Hematopoietic multipotent progenitor cell treated with erythropoietin and hydrocortisone succinate and interleukin-3 and kit ligand, for 17 days (in vitro differentiated cells): ENCODE measurements at regions not wholly inside any gene's neighbourhood (a gene's known extent, or its start where the extent isn't known, plus 50 kb on each side); places are given as distances from the start of the nearest gene placed in this dataset.
"Not testable (repeated sequence)": the region's sequence is repeated elsewhere in the genome, so short reads cannot be mapped to it uniquely, and the experiment has no call there.

ENCODE experiments used
- DNase-seq: peaks from one replicate; pipeline ENCODE4 v3.0.0-alpha.2; 2015; ENCODE audit warnings: low spot score

GRCh38 chr2:192940767-192941166, 746.0 kb upstream of the TMEFF2 start:
- no peak for DNase-seq

GRCh38 chr2:192932376-192932775, 737.6 kb upstream of the TMEFF2 start:
- DNase-seq: no peak

DNA sequence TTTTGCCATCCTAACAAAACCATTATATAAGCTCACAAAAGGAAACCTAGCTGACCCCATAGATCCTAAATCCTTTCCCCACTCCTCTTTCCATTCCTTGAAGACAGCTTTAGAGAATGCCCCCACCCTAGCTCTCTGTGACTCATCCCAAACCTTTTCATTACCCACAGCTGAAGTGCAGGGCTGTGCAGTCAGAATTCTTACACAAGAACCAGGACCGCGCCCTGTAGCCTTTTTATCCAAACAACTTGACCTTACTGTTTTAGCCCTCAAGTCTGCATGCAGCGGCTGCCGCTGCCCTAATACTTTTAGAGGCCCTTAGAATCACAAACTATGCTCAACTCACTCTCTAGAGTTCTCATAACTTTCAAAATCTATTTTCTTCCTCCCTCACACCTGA, 726.9 kb upstream of the TMEFF2 start:
- DNase-seq: not testable (repeated sequence)

GRCh38 chr2:192901446-192901845, 706.7 kb upstream of the TMEFF2 start:
- no peak for DNase-seq

DNA sequence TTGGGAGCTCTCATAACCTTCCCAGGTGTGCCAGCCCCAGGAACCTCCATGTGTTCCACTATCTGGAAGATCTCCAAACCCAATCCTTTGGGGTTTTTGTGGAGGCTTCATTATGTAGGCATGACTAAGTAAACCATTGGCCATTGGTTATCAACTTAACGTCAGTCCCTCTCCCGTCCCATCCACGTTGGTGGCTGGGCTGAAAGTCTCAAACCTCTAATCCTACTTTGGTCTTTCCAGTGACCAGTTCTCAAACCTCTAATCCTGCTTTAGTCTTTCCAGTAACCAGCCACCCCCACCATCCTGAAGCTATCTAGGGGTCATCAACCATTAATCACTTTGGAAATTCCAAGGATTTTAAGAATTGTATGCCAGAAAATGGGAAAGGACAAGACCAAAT, 704.7 kb upstream of the TMEFF2 start:
- no peak for DNase-seq

DNA sequence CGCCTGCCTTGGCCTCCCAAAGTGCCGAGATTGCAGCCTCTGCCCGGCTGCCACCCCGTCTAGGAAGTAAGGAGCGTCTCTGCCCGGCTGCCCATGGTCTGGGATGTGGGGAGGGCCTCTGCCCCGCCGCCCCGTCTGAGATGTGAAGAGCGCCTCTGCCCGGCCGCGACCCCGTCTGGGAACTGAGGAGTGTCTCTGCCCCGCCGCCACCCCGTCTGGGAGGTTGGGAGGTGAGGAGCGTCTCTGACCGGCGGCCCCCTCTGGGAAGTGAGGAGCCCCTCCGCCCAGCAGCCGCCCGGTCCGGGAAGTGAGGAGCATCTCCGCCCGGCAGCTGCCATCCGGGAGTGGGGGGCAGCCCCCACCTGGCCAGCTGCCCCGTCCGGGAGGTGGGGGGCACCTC, 699.2 kb upstream of the TMEFF2 start:
- DNase-seq: not testable (repeated sequence)

DNA sequence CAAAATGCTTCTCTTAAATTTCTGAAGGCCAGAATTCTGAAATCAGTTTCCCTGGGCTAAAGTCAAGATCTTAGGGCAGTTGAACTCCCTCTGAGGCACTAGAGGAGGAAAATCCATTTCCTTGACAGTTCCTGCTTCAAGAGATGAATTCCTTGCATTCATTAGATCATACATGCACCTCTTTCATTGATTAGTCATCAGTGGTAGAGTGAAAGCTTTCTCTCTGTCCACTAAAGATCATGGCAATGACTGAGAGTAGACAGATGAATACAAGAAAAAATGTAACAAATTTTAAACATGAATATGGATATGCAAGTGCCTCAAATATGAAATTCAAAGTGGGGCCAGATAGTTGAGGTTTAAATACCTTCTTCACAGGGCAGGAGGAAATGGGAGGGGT, 693.4 kb upstream of the TMEFF2 start:
- DNase-seq: no peak

- no peak for DNase-seq
These were observed 692.6 kb upstream of the TMEFF2 start for GRCh38 chr2:192887337-192887736.

DNA sequence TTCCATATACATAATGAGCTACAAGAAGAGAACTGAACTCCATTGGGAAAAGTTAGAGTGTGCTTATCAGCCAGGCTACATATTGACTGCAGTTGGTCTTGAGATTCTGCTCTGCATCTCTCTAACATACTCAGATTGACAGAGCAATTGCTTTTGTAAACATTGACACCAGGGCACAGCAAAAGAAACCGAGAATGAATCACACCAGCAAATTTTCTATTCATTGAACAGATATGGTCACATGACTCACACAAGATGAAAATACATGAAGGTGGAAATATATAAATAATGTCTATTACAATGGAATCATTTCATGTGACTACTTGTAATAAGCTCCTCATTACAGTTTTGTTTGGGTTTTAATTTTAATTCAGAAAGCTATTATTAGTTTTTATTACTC, 691.9 kb upstream of the TMEFF2 start:
- DNase-seq: no peak

DNA sequence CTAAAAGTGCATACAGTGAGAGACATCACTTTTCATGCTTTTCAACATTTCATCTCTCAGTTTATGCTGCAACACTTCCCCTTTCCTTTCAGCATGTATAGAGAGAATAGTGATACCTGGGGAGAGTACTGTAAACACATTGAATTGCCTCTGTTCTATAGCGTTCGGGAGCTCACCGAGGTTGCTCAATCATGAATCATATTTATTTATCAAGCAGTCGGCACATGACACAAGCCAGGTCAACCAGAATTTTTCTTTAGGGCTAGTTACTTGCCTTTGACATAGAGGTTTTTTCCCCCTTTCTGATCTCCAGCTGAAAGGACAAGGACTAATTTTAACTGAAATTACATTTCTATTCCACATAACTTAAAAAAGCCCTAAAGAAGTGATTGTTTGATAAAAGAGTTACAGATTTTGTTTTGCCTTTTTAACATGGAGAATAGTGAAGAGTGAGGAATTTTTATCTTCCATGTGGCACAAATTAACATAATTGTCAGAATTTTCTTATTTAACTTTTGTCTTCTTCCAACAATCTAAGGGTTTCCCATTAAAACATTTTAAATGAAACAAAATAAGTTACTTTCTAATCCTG, 690.9 kb upstream of the TMEFF2 start:
- DNase-seq: no peak

- no peak for DNase-seq
These were observed 682.4 kb upstream of the TMEFF2 start for GRCh38 chr2:192877159-192877558.

- DNase-seq: no peak
These were observed 682.0 kb upstream of the TMEFF2 start for GRCh38 chr2:192876698-192877097.

GRCh38 chr2:192854706-192855105, 660.0 kb upstream of the TMEFF2 start:
- DNase-seq: no peak

DNA sequence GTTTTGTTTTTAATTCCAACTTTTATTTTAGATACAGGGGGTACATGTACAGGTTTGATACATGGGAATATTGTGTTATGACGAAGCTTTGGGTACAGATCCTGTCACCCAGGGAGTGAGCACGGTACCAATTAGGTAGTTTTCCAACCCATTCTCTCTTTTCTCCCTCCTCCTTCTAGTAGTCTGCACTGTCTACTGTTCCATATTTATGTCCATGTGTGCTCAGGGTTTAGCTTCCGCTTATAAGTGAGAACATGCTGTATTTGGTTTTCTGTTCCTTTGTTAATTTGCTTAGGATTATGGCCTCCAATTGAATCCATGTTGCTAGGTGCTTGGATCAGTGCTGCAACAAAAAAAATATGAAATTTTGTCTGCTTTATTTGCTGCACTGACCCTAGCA, 659.3 kb upstream of the TMEFF2 start:
- no peak for DNase-seq

GRCh38 chr2:192828947-192829346, 634.2 kb upstream of the TMEFF2 start:
- DNase-seq: no peak

GRCh38 chr2:192828175-192828574, 633.4 kb upstream of the TMEFF2 start:
- DNase-seq: no peak

GRCh38 chr2:192827735-192828134, 633.0 kb upstream of the TMEFF2 start:
- no peak for DNase-seq

DNA sequence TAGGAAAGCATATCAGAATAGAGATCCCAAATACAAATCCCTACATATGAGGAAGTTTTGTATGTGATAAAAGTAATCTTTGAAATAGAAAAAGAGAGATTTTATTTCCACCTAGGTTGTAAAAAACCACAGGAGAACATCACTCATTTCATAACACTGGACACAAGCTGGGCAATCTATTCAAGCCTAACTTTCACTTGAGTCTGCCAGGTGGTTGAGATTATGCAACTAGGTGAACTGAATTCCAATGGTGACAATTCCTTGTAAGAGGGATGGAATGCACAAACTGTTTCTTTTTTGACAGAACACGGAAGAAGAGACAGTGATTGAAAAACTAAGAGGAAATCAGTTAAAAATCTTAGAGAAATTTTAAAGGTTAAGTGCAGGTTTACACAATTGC, 619.6 kb upstream of the TMEFF2 start:
- no peak for DNase-seq

DNA sequence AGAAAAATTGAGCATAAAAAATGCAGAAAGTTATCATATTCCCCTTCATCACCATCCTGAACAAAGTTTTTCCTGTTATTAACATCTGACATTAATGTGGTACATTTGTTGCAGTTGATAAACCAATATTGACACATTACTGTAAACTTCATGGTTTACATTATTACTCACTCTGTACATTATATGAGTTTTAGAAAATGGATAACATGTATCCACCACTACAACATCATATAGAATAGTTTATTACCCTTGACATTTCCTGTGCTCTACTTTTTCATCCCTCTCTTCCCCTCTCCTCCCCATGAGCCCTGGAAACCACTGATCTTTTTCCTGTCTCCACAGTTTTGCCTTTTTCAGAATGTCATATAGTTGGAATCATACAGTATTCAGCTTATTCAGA, 618.6 kb upstream of the TMEFF2 start:
- no peak for DNase-seq

GRCh38 chr2:192809173-192809572, 614.4 kb upstream of the TMEFF2 start:
- DNase-seq: no peak

DNA sequence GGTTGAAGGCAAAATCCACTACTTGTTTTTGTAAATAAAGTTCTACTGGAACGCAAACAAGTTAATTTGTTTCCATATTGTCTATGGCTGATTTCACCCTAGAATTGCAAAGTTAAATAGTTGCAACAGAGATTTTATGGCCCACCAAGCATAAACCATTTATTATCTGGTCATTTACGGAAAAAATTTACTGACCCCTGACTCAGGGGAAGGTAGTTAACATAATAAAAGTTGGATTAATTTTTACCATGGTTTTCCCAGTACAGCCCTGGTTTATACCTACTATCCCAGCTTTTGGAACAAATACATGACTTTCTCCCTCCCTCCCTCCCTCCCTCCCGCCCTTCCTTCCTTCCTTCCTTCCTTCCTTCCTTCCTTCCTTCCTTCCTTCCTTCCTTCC, 588.9 kb upstream of the TMEFF2 start:
- DNase-seq: no peak

- DNase-seq: no peak
These were observed 580.9 kb upstream of the TMEFF2 start for GRCh38 chr2:192775459-192776262.

DNA sequence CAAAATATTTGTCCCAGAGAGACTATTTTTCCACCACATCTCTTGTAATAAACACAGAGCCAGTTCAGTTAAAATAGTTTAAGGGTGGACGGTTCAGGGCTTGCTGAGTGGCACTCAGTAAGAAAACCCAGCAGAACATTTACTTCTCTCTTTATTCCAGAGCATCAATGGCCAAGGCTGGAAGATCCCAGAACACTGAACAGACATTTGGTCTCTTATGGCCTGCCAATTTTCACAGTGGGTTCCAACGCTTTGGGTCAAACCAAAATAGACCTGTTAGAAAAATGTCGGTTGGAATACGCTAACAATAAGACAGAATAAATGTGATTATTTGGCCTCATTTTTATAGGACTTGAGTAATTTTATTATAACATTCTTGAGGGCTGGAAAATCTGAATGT, 580.3 kb upstream of the TMEFF2 start:
- no peak for DNase-seq

DNA sequence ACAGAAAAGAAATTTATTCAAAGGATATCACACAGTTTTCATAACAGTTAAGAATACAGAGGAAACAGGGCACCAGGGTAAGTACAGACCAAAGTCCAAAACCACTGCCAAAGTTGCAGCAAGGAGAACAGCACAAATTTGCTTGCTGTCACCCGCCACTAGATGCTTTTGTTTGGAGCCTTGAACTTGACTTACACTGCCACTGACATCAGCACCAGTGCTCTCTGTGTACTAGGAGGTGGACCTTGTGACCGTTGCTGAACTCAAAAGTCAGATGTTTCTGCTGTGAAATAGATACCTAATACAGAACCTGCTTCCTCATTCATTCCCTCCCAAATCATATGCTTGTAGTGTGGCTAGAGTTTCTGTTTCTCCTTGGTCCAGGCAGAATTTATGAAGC, 578.3 kb upstream of the TMEFF2 start:
- no peak for DNase-seq
